GM20000 (cell line): ENCODE measurements at regions not wholly inside any gene's neighbourhood (a gene's known extent, or its start where the extent isn't known, plus 50 kb on each side); places are given as distances from the start of the nearest gene placed in this dataset.

Source experiments
- DNase-seq: peaks from one replicate; pipeline ENCODE4 v3.0.0; 2012; ENCODE audit warnings: low spot score
- TF ChIP-seq, protein P1 (sequence below): IDR thresholded peaks from 2 replicates; pipeline ENCODE4 v1.5.1; 2012; ENCODE audit warnings: mild to moderate bottlenecking, control low read depth; ENCODE audit errors: extremely low read depth, missing control alignments

DNA sequence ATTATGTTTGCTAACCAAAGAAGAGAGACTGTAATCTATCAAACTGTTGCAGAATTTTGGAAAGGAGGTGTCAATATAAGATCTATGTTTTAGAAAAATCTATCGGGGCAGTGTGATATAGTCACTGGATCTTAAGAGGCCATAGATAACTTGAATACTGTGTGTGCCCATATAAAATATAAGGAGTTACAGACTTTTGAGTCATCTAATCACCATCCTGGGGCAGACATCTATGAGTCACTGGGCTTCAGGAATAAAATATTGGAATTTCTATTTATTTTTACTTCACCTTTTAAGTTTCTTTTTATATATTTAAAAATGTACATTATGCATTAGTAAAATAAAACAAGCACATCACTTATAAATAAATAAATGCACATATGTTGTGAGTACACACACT lies 509.3 kb upstream of the MAN1A1 start:
- DNase-seq: no peak
- TF ChIP-seq, protein P1, sequence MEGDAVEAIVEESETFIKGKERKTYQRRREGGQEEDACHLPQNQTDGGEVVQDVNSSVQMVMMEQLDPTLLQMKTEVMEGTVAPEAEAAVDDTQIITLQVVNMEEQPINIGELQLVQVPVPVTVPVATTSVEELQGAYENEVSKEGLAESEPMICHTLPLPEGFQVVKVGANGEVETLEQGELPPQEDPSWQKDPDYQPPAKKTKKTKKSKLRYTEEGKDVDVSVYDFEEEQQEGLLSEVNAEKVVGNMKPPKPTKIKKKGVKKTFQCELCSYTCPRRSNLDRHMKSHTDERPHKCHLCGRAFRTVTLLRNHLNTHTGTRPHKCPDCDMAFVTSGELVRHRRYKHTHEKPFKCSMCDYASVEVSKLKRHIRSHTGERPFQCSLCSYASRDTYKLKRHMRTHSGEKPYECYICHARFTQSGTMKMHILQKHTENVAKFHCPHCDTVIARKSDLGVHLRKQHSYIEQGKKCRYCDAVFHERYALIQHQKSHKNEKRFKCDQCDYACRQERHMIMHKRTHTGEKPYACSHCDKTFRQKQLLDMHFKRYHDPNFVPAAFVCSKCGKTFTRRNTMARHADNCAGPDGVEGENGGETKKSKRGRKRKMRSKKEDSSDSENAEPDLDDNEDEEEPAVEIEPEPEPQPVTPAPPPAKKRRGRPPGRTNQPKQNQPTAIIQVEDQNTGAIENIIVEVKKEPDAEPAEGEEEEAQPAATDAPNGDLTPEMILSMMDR: no peak

DNA sequence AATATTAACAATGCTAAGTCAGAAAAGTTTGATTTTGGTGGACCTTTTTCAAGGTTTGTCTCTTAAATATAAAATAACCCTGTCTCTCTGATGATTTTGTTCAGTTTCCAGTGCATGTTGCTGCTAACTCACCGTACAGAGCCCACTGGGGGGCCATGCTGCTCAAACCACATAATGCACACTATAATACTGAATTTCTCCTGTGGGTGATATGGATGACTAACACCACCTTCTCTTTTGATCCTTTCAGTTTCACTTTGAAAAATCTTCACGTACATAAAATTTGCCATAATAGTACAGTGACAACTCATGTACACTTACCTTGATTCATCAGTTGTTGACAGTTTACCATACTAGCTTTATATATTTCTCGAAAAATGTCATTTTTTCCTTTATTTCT lies 506.6 kb upstream of the MAN1A1 start:
- peak; percentile 5 for DNase-seq
- TF ChIP-seq, protein P1: no peak

DNA sequence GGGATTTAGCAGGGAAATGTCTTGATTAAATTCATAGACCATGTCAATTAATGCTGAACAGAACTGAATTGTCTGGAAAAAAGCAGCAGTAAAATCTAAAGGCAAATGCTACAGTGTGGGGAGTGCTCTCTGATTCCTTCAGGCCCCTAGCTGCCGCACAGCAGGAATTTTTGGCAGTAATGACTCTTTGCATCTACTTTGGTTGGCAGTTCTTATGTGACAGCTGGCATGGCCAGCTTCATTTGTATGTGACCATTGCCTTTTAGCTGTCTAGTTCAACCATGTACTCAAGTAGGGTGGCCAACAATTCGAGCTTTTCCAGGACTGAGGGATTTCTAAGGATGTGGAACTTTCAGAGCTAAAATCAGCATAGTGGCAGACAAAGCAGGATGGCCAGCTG lies 499.1 kb upstream of the MAN1A1 start:
- TF ChIP-seq, protein P1: no peak
- DNase-seq: no peak

DNA sequence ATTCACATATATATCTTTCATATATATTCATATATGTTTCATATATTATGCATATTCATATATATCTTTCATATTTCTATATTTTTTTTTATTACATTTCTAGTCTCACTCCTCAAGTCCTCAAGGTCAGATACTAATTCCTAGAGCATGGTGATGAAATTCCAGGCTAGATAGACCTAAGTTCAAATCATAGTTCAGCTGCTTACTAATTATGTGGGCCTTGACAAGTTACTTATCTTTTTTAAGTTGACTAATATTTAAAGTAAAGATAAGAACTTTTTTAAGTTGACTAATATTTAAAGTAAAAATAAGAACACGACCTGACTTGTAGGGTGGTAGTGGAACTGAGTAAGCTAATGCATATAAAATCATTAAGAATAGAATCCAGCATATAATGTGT lies 495.6 kb upstream of the MAN1A1 start:
- DNase-seq: no peak
- TF ChIP-seq, protein P1: no peak

DNA sequence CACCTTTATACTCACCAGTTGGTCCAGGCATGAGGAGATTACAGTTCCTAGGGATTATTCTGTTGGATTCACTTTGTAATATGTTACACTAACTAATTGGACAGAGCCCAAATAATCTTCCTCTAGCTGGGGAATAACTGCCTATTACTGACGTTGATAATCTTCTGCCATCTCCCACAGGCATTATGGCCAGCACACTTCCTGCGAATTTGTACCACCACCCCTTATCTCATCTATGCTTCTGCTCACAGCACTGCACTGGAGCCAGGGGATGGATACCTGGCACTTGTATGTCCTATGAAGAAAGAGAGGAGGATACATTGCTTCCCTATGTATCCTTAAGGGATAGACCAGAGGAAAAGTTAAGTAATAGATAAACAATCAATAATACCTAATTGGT lies 494.8 kb upstream of the MAN1A1 start:
- no peak for DNase-seq
- TF ChIP-seq, protein P1: no peak

DNA sequence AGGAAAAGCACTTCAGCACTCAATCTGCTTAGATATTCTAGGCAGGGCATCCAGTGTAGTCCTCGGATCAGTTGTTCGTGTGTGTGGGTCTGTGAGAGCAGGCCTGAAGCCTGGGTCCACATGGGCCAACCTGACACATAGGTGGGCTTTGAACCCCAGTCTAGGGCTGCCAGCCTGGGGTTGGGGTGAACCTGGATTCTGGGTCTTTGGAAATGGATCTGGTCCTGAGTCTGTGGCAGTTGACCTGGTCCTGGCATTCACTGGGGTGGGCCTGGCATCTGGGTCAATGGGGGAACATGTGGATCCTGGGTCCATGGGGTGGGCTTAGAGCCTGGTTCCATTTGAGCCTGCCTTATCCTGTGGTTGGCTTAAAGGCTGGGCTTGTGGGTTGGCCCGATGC lies 492.6 kb upstream of the MAN1A1 start:
- TF ChIP-seq, protein P1: no peak
- no peak for DNase-seq

DNA sequence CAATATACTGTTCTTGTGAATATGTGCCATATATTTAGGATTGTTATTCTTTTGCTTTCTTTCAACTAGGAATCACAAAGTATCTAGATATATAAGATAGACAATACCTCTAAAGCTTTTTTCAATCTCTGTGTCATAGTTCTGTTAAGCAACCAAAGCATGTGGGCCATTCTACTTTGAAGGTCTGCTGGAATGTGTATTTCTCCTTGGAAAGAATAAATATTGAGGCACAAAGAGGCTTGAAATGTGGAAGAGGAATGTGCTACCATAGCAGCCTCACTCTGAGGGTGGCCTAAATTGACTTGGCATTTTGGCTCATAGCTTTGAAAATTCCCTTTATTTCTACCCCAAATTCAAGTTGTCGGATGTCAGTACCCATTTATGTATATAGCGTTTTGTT lies 488.5 kb upstream of the MAN1A1 start:
- DNase-seq: no peak
- TF ChIP-seq, protein P1: no peak
